Brain microvascular endothelial cell (primary cell): ENCODE measurements at regions not wholly inside any gene's neighbourhood (a gene's known extent, or its start where the extent isn't known, plus 50 kb on each side); places are given as distances from the start of the nearest gene placed in this dataset.

Source experiments
- DNase-seq: peaks from one replicate; pipeline ENCODE4 v3.0.0-alpha.2; 2020
- H3K27ac ChIP-seq: fragments of 250-450 bp; sonication (Bioruptor Pico); 2 replicates; pipeline ENCODE4 v1.5.1; 2020; ENCODE audit warnings: mild to moderate bottlenecking, moderate library complexity
- H3K27me3 ChIP-seq: fragments of 250-450 bp; sonication (Bioruptor Pico); replicated peaks from 2 replicates; pipeline ENCODE4 v1.5.1; 2020; ENCODE audit warnings: mild to moderate bottlenecking
- H3K36me3 ChIP-seq: fragments of 250-450 bp; sonication (Bioruptor Pico); replicated peaks from 2 replicates; pipeline ENCODE4 v1.5.1; 2020; ENCODE audit warnings: mild to moderate bottlenecking
- H3K4me3 ChIP-seq: 2 replicates; pipeline ENCODE4 v1.5.1; 2011; ENCODE audit warnings: low read depth, mild to moderate bottlenecking, control low read depth, low read length, moderate library complexity
- in situ Hi-C: cut with HindIII; loops from 2 replicates; pipeline ENCODE4 v1.10.0; 2017; ENCODE audit warnings: low sequenced_read_pairs, low pct_ligation_motif_present
- TF ChIP-seq, protein P1 (sequence below): IDR thresholded peaks from 2 replicates; pipeline ENCODE4 v1.5.1; 2011; ENCODE audit warnings: low read depth, mild to moderate bottlenecking, moderate library complexity, low read length, control low read depth, inconsistent platforms; ENCODE audit errors: missing control alignments

DNA sequence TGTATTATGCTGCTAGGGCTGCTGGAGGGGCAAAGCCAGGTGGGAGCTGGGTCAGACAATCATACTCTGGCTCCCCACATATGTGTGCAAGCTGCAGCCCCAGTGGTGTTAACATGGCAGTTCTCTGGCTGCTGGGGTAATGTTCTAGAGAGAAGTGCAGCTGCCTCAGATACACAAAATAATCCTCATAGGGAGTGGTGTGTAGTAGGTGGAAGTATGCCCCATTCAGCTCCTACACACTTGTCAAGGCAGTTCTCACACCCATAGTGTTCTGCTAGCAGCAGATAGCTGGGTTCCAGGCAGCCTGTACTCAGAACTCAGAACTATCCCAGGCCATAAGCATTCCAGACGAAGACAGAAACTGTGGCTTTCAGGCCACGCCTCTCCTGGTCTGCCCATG lies 87.9 kb upstream of the NT5C1B start:
- H3K4me3 ChIP-seq: no peak overlapping the region
- no peak for DNase-seq
- H3K36me3 ChIP-seq: no peaks in the 10 kb centered on the region
- no peaks in the 10 kb centered on the region for H3K27me3 ChIP-seq
- TF ChIP-seq, protein P1, sequence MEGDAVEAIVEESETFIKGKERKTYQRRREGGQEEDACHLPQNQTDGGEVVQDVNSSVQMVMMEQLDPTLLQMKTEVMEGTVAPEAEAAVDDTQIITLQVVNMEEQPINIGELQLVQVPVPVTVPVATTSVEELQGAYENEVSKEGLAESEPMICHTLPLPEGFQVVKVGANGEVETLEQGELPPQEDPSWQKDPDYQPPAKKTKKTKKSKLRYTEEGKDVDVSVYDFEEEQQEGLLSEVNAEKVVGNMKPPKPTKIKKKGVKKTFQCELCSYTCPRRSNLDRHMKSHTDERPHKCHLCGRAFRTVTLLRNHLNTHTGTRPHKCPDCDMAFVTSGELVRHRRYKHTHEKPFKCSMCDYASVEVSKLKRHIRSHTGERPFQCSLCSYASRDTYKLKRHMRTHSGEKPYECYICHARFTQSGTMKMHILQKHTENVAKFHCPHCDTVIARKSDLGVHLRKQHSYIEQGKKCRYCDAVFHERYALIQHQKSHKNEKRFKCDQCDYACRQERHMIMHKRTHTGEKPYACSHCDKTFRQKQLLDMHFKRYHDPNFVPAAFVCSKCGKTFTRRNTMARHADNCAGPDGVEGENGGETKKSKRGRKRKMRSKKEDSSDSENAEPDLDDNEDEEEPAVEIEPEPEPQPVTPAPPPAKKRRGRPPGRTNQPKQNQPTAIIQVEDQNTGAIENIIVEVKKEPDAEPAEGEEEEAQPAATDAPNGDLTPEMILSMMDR: no peak
- H3K27ac ChIP-seq: no peak overlapping the region
- in situ Hi-C loops: no loop called here

DNA sequence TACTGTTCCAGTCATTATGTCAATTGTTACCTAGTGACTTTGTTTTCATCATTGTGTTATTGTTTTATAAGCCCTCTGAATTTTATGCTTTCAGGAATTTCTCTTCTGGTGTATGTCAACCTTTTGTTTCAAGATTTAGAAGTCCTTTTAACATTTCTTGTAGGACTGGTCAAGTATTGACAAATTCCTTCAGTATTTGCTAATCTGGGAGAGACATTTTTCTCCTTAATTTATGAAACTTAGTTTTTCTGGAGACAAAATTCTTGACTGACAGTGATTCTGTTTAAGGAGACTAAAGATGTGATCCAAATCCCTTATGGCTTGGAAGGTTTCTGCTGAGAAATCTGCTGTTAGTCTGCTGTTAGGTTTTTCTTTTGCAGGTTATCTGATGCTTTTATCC lies 84.9 kb upstream of the NT5C1B start:
- TF ChIP-seq, protein P1: no peak
- in situ Hi-C loops: no loop called here
- Histone ChIP-seq H3K4me3 (no peak overlapping the region), H3K36me3 (no peaks in the 10 kb centered on the region), H3K27ac (no peak overlapping the region), H3K27me3 (no peaks in the 10 kb centered on the region)
- DNase-seq: no peak

DNA sequence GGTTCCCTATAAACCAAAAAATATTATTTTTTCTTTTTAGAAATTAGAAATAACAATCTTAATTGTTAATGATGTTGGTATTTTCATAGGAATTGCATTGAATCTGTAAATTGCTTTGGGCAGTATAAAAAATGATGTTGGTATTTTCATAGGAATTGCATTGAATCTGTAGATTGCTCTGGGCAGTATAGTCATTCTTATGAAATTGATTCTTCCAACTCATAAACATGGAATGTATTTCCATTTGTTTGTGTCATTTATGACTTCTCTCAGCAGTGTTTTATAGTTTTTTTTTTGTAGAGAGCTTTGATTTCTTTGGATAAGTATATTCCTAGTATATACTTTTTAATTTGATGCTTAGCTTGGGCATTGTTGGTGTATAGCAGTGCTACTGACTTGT lies 82.0 kb upstream of the NT5C1B start:
- TF ChIP-seq, protein P1: no peak
- H3K27me3 ChIP-seq: no peaks in the 10 kb centered on the region
- no peak overlapping the region for H3K4me3 ChIP-seq
- H3K27ac ChIP-seq: no peak overlapping the region
- no peak for DNase-seq
- H3K36me3 ChIP-seq: no peaks in the 10 kb centered on the region
- in situ Hi-C loops: no loop called here

GRCh38 chr2:18668221-18668620 lies 78.9 kb upstream of the NT5C1B start:
- in situ Hi-C loops: no loop called here

GRCh38 chr2:18664421-18664820 lies 75.1 kb upstream of the NT5C1B start:
- DNase-seq: no peak
- no peak overlapping the region for H3K4me3 ChIP-seq
- TF ChIP-seq, protein P1: no peak
- no peak overlapping the region for H3K27ac ChIP-seq
- H3K27me3 ChIP-seq: no peaks in the 10 kb centered on the region
- in situ Hi-C loops: no loop called here
- no peaks in the 10 kb centered on the region for H3K36me3 ChIP-seq

More at GRCh38 chr2:18668221-18668620, 78.9 kb upstream of the NT5C1B start:
- no peaks in the 10 kb centered on the region for H3K36me3 ChIP-seq
- H3K27ac ChIP-seq: no peak overlapping the region
- no peak overlapping the region for H3K4me3 ChIP-seq
- TF ChIP-seq, protein P1: no peak
- no peak for DNase-seq
- no peaks in the 10 kb centered on the region for H3K27me3 ChIP-seq

GRCh38 chr2:18663861-18664260 lies 74.5 kb upstream of the NT5C1B start:
- no peak overlapping the region for H3K27ac ChIP-seq
- H3K36me3 ChIP-seq: no peaks in the 10 kb centered on the region
- in situ Hi-C loops: no loop called here
- DNase-seq: no peak
- TF ChIP-seq, protein P1: no peak
- no peak overlapping the region for H3K4me3 ChIP-seq
- H3K27me3 ChIP-seq: no peaks in the 10 kb centered on the region
